GM21515 (cell line): ENCODE measurements at regions not wholly inside any gene's neighbourhood (a gene's known extent, or its start where the extent isn't known, plus 50 kb on each side); places are given as distances from the start of the nearest gene placed in this dataset.

ENCODE experiments used
- ATAC-seq: cut with Tn5 transposase; IDR thresholded peaks from one replicate; pipeline ENCODE4 v1.9.1; 2021; ENCODE audit not compliant: unreplicated experiment

- ATAC-seq, result peak; percentile 99
These were observed 151.5 kb upstream of the PKDCC start for GRCh38 chr2:41896186-41896846.

- no peak for ATAC-seq
These were observed 148.6 kb upstream of the PKDCC start for GRCh38 chr2:41899189-41899588.

GRCh38 chr2:41900101-41900577 is 147.7 kb upstream of the PKDCC start:
- no peak for ATAC-seq

GRCh38 chr2:41902897-41903296 is 144.9 kb upstream of the PKDCC start:
- ATAC-seq, result no peak

- ATAC-seq, result no peak
These were observed 144.2 kb upstream of the PKDCC start for GRCh38 chr2:41903474-41904135.

GRCh38 chr2:41904459-41904858 is 143.4 kb upstream of the PKDCC start:
- no peak for ATAC-seq

GRCh38 chr2:41905597-41906337 is 142.1 kb upstream of the PKDCC start:
- ATAC-seq, result no peak

GRCh38 chr2:41906338-41906725 is 141.5 kb upstream of the PKDCC start:
- ATAC-seq, result no peak

- no peak for ATAC-seq
These were observed 140.7 kb upstream of the PKDCC start for GRCh38 chr2:41907141-41907540.

GRCh38 chr2:41907771-41908207 is 140.0 kb upstream of the PKDCC start:
- no peak for ATAC-seq

- ATAC-seq, result no peak
These were observed 139.5 kb upstream of the PKDCC start for GRCh38 chr2:41908349-41908748.

- no peak for ATAC-seq
These were observed 138.2 kb upstream of the PKDCC start for GRCh38 chr2:41909584-41909983.

- no peak for ATAC-seq
These were observed 137.7 kb upstream of the PKDCC start for GRCh38 chr2:41910126-41910525.

- no peak for ATAC-seq
These were observed 136.8 kb upstream of the PKDCC start for GRCh38 chr2:41911033-41911432.

- no peak for ATAC-seq
These were observed 135.5 kb upstream of the PKDCC start for GRCh38 chr2:41912337-41912736.

- ATAC-seq, result no peak
These were observed 135.0 kb upstream of the PKDCC start for GRCh38 chr2:41912776-41913175.

- no peak for ATAC-seq
These were observed 134.5 kb upstream of the PKDCC start for GRCh38 chr2:41913311-41913710.

- ATAC-seq, result no peak
These were observed 133.8 kb upstream of the PKDCC start for GRCh38 chr2:41913921-41914609.

GRCh38 chr2:41914936-41915335 is 132.9 kb upstream of the PKDCC start:
- ATAC-seq, result no peak

GRCh38 chr2:41916177-41916576 is 131.6 kb upstream of the PKDCC start:
- ATAC-seq, result no peak

- no peak for ATAC-seq
These were observed 130.2 kb upstream of the PKDCC start for GRCh38 chr2:41917587-41917986.
